ACHN (cell line): ENCODE measurements at regions not wholly inside any gene's neighbourhood (a gene's known extent, or its start where the extent isn't known, plus 50 kb on each side); places are given as distances from the start of the nearest gene placed in this dataset.

Experiments used
- DNase-seq: peaks from one replicate; pipeline ENCODE4 v3.0.0-alpha.2; 2015
- in situ Hi-C: cut with HindIII; loops from 2 replicates; pipeline ENCODE4 v1.10.0; 2017; ENCODE audit warnings: low sequenced_read_pairs, low pct_ligation_motif_present, low pct_unique_long_range_greater_than_20kb

GRCh38 chr3:117735481-117736101 is 1026.0 kb downstream of the TUSC7 start:
- no peak for DNase-seq
- in situ Hi-C loops, result no loop called here

DNA sequence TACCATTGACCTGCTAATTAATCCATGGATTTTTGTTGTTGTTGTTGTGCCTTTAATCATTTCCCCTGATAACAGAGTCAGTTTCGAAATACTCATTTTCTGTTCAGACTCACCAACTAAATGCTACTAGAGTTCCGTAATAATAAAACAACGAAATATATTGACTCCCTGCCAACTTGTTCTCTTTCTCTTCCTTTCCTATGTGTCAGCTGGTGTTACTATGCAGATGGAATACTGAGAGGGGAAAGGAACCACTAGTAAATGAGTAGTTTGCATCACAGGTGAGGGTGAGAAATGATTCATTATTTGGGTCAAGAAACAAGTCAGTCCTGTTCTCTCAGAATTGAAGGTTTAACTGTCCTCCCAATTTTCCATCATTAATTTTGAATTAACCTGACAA is 1027.3 kb downstream of the TUSC7 start:
- DNase-seq, result no peak
- in situ Hi-C loops, result no loop called here

DNA sequence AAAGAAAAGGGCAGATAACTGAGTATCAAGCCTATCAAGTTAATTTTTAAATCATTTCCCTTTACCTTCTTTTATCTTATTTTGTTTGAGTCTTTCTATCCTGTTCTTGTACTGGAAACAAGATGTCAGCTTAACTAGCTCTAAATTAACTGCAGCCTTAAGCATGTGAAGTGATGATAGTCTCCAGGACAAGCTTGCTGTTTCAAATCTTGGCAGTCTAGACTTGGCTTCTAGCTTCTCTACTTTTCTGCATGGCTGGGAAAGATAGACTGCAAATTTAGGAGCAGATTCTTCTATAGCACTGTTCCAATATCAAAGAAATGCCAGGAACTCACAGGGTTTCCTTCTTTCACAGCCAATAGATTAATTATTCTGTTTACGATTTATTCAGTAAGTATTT is 1034.4 kb downstream of the TUSC7 start:
- in situ Hi-C loops, result no loop called here
- no peak for DNase-seq

- DNase-seq, result no peak
- in situ Hi-C loops, result no loop called here
These were observed 1035.4 kb downstream of the TUSC7 start for GRCh38 chr3:117744935-117745334.

GRCh38 chr3:117745516-117745915 is 1035.9 kb downstream of the TUSC7 start:
- in situ Hi-C loops, result no loop called here
- DNase-seq, result no peak

GRCh38 chr3:117746066-117746465 is 1036.5 kb downstream of the TUSC7 start:
- in situ Hi-C loops, result no loop called here
- DNase-seq, result no peak

DNA sequence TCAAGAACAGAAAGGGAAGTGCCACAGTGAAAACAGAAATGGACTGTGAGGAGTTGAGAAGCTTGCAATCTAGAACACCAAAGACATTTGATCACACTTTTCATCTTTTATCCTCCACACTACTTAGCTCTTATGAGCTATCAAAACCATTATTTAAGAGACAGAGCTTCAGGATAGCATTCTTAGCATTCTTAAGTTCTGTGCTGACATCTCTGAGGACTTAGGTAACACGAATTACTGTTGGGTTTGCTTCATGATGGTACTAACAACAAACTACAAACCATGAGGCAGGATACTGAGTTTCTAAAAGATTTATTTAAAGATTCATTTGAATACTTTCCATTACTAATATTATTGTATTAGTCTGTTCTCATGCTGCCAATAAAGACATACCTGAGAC is 1038.6 kb downstream of the TUSC7 start:
- in situ Hi-C loops, result no loop called here
- no peak for DNase-seq

DNA sequence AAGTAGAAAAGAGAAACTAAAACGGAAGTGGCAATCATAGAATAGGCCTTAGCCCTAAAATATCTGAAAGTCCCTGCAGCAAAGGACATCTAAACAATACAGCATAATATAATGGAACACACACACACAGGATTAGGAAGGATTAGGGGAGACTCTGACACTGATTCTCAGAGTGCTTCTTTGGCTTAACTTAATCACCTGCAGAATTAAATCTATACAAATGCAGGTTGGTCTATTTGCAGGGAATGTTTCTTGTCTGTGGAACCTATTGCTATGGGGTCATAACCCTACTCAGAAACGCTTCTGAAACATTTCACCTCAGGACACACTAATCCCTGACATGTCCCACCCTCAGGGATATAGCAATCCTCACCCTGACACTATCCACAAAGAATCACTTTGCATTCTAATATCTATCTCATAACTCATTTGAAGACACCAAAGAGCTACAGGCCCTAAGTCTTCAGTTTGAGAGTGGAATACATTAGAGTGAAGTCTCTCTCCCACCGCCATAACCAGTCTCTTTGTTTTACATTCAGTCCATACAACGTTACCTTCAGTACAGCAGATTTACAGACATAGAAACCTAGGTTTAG is 1041.2 kb downstream of the TUSC7 start:
- in situ Hi-C loops, result no loop called here

DNA sequence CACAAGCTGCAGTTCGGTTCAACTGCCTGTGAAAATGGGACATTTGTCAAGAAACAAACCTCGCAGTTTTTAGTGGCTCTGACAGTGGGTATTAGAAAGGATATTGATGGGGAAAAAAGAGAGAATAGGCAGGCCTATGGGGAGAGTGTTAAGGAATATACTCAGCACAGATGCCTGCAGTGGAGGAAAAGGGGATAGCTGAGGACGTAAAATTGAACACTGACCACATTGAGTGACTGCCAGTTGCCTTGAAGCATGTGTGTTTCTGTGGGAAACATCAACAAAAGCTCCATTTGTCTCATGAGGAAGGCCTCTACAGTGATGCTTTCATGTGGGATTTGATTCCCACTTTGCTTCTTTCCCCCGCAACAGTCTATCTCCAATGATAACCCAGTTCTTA is 1042.1 kb downstream of the TUSC7 start:
- in situ Hi-C loops, result no loop called here

More for the DNA sequence above, 1041.2 kb downstream of the TUSC7 start:
- no peak for DNase-seq

GRCh38 chr3:117752984-117753717 is 1043.6 kb downstream of the TUSC7 start:
- no peak for DNase-seq
- in situ Hi-C loops, result no loop called here

More for the DNA sequence above, 1042.1 kb downstream of the TUSC7 start:
- DNase-seq, result no peak

GRCh38 chr3:117754058-117754457 is 1044.5 kb downstream of the TUSC7 start:
- DNase-seq, result no peak
- in situ Hi-C loops, result no loop called here

DNA sequence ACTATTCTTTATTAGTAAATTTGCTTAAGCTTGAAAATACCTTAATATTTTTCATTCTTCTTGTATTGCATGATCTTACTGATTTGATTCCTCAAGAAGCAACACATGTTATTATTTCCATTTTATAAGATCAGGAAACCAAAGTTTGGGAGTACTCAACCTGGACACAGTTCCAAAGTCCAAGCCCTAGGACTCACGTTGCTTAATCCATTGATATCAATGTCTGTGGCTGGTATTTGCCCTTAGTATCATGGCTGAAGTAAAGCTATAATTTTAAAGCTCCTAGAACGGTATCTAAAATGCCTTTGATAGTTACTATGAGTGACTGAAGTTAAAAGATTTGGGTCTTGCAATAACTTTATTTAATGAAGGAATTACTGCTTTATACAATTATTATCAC is 1045.3 kb downstream of the TUSC7 start:
- in situ Hi-C loops, result no loop called here
- no peak for DNase-seq

DNA sequence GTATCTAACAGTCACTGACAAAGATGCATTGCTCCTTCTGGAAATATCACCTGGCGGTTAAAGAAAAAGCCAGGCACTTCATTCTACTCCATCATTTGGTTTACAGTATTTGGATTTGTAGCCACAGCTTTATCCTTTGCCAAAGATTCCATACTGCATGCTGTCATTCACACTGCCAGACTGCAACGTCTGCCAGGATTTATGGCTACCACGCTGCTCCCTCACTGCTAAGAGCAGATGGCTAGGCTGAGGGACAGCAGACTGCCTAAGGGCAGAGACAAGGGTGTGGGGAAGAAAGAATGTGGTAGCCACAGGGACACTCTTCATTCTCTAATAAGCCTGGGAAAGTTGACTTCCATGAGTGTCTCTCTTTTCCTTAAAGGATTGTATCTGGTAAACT is 1047.0 kb downstream of the TUSC7 start:
- in situ Hi-C loops, result no loop called here
- no peak for DNase-seq

- in situ Hi-C loops, result no loop called here
- no peak for DNase-seq
These were observed 1052.4 kb downstream of the TUSC7 start for GRCh38 chr3:117761703-117762620.

- DNase-seq, result no peak
- in situ Hi-C loops, result no loop called here
These were observed 1053.0 kb downstream of the TUSC7 start for GRCh38 chr3:117762621-117763037.

DNA sequence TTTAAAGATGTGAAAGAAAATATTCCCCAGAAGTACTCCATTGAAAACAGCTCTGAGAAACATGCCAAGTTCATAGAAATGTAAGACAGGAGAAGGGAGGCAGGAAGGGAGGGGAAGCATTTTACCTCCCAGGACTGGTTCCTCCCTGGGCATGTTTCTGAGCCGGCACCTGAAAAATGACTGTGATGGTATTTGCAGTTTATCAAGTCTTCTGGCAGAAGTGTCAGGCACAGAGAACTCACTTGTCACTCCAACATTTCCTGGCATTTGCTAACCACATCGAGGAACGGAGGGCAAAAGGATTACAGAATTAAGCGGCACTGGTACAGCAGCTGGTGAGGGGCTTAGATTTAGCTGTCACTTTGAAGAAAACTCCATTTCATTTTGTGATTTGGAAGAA is 1054.0 kb downstream of the TUSC7 start:
- no peak for DNase-seq
- in situ Hi-C loops, result no loop called here

GRCh38 chr3:117768581-117768980 is 1059.0 kb downstream of the TUSC7 start:
- no peak for DNase-seq

DNA sequence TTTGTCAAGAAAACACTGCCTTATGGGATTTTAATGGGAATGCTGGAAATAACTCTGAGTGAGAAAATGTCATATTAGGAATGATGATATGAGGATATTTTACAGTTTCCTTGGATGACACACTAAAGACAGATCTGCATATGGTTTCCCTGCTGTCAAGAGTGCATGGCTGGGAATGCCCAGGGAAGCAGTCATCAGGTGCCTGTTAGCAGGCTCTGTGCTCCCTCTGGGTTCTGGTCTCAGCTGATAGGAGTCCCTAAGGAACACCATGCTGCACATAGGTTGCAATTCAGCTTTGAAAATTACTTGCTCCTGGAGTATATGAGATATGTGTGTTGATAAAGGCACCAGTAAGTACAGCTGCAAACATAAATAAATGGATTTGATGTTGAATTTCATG is 1064.6 kb downstream of the TUSC7 start:
- in situ Hi-C loops, result no loop called here
- DNase-seq, result no peak

More at GRCh38 chr3:117768581-117768980, 1059.0 kb downstream of the TUSC7 start:
- in situ Hi-C loops, result no loop called here

- no peak for DNase-seq
- in situ Hi-C loops, result no loop called here
These were observed 1076.8 kb downstream of the TUSC7 start for GRCh38 chr3:117786349-117786748.
